Stimulated activated CD8-positive, alpha-beta memory T cell treated with anti-CD3 and anti-CD28 coated beads, Interleukin-15, amount 100 ng/mL, for 24 hours (primary cell): ENCODE measurements at regions not wholly inside any gene's neighbourhood (a gene's known extent, or its start where the extent isn't known, plus 50 kb on each side); places are given as distances from the start of the nearest gene placed in this dataset.

Experiments
- DNase-seq: peaks from one replicate; pipeline ENCODE4 v3.0.0-alpha.2; 2020; ENCODE audit warnings: low read depth

DNA sequence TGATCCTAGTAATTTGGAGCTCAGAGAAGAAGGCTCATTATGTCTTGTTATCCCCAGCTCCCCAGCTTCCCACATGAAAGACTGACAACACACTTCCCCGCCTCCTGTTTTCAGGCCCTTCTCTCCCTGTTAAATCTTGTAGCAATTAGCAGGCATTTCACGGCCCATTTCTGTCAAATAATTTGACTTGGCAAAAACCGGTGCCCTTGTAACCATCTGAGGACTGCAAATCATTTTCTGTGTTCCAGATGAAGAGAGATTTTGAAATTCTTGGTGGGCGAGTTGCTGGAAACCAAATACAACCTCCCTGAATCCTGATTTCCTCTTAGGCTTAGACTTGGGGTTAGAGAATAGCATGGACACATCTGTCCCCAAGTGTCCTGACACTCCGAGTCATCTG is 109.7 kb downstream of the MSX2 start:
- DNase-seq = no peak

DNA sequence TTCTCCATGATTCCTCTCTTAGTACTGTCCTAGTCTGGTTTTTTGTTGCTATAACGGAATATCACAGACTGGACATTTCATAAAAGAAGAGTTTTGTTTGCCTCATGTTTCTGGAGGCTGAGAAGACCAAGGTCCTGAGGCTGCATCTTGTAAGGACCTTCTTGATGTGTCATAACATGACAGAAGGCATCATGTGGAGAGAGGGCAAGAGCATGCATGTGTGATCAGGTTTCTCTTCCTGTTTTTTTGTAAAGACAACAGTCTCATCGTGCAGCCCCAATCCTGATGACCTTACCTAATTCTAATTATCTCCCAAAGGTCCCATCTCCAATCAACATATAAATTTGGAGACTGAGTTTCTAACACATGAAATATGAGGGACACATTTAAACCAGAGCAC is 108.4 kb downstream of the MSX2 start:
- no peak for DNase-seq

- no peak for DNase-seq
Observed at GRCh38 chr5:174832025-174832424, 107.6 kb downstream of the MSX2 start.

DNA sequence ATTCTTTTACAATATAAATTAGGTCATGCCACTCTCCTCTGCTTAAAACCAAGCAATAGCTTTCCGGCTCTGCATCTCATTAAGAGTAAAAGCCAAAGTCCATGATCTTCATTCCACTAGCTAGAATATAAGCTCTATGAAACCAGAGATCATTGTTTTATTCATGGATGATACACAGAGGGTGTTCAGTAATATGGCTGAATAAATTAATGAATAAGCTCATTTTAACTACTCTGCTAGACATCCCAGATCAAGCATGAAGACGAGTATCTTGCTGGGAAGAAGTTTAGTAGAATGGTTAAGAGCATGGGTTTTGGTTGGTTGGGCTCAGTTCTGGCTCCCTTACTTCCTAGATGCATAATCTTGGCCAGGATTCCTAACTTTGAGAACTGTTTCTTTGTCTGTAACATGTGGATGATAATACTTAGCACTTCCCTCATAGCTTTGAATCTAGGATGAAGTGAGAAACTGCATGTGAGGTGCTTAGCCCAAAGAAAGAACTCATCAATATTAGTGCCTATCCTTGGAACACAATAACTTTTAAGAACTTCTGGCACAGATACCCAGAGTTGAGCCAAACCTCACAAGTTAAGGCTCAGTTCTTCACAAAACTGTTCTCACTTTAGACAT is 106.8 kb downstream of the MSX2 start:
- no peak for DNase-seq

DNA sequence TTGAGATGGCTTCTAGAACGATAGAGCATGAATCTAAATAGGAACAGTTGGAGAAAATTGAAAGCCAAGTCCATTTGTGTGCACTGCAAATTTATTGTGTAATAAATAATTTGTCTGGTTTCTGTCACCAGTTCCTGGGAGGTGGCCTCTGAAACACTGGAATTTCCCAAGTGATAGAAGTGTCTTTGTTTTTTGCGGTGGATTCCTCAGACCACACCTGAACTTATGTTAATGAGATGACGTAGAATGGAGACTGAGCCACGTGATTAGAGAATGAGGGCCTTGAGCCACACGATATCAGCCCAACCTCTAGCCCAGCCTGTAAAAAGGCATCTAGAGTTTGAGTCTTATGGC is 105.1 kb downstream of the MSX2 start:
- DNase-seq = no peak

DNA sequence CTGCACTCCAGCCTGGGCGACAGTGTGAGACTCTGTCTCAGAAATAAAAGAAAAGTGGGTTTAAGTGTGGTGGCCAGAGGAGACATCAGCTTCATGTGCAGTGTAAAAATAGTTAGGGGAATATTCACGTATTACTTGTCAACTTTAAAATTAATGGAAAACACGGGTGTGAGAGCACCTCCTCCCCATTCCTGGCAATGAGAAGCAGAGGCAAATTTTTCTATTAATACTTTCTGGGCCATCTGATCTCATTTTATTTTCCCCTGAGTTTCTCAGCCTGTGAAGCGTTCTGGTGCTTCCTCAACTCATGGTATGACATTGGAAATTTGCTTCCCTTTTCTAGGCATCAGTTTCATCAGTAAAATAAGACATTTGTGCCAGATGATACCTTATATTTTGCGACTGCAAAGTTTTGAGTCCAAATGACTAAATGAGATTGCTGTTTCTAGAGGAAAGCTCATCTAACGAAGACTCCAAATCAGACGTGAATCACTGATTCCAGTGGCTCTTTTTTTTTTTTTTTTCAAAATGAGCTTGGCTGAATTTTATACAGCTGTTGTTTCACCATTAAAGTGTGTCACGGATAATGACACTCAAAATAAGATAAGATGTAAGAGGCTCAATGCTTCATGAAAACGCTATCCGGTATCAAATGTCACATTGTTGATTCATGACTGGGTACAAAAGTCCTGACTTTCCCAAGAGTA is 104.6 kb downstream of the MSX2 start:
- no peak for DNase-seq

DNA sequence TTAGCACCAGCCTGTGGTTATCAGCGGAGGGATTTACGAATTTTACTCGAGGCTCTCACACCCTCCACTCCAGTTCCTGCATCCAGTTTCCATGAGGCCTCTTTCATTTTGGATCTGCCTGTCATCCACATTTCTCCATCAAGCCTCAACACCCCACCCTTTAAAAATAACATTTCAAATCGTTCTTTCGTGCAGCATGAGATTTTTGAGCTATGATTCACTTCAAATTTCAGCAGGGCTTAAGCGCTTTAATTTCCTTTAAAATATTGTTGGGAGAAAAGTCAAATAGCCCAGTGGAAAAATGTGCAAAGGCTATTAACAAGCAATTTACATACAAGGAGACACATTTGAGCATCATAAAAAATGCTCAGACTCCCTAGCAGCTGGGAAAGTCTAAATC is 103.2 kb downstream of the MSX2 start:
- no peak for DNase-seq

DNA sequence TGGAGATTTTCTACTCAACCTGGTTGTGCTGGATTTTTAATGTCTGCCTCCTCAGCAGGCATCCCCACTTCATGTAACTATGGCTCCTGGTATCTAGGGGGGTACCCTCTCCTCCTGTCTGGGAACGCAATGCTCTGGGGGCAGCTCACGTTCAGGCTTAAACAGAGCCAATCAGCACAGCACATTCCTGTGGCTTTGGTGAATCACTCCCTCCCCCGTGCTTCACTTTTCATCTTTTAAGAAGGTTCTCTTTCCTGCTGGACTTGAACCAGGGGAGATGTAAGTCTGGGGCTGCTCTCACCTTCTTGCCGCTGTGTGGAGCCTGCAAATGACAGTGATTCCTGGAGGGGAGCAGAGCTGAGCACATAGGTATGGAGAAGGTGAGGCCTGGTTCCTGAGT is 101.2 kb downstream of the MSX2 start:
- DNase-seq = no peak

DNA sequence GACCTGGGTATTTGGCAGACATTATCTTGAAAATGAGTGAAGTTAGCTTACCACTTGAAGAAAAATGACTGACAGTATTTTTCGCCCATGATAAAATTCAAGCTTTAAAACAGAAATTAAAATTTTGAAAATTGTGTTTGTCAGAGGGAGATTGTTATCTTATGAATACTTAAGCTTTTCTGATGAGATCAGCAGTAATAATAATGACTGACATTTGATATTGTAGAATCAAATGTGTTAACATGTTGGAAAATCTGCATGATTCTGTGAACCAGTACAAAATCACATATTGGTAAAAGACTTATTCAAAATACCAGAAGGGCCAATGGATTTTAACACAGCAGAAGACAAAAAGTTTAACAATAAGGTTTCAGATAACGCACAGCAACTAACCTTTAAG is 94.0 kb downstream of the MSX2 start:
- no peak for DNase-seq

- no peak for DNase-seq
Observed at GRCh38 chr5:174817610-174818009, 93.2 kb downstream of the MSX2 start.

DNA sequence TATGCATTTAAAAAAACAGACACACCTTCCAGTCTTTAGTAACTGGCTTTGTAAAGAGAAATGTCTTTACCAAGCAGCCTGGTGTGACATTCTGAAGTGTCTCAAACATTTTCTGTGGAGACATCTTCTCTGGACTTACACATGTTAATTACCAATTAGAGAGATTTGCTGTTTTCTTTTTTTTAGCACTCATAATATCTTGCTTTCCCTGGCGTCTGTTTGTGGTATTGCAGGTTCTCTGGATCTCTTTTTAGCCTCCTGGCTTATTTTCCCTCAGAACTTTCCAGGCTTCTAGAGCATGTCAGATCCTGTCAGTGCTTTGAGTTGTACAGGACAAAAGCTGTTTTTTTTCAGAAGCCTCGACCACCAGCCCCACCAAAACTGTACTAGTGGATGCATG is 92.5 kb downstream of the MSX2 start:
- no peak for DNase-seq

GRCh38 chr5:174811438-174811837 is 87.1 kb downstream of the MSX2 start:
- DNase-seq = no peak

DNA sequence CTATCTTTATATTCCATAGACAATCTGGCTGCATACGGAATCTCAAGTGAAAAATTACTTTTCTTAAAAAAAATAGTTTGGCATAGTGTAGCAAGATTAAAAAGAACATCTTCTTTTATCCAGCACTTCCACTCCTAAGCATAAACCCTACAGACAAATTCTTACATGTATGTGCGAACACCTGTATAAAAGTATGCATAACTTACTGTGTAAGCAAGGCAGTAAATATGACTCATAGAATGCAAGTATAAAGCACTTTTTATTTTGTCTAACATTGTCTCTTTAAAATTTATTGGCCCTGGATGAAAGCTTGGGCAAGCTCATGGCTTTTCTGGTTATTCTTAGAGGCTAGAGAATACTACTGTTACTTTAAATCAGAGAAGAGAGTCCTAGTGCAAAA is 86.4 kb downstream of the MSX2 start:
- DNase-seq = no peak

DNA sequence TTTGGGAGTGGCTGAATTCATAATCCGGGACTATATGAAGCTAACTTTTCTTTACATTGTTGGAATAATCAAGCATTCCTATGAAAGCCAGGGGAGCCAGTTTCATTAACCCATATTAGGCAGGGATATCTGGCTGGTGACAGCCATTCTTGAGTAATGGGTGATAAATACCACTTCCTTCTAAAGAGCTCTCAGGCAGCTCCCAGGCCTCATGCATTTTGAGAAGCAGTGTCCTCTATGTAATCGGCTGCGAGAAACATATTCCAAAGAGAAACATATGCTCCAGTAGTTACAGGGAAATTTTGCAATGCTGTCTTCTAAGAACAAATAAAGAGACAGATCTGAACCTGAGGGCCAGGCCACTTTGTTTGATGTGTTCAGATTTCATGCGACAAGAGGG is 83.1 kb downstream of the MSX2 start:
- no peak for DNase-seq

GRCh38 chr5:174806729-174807128 is 82.3 kb downstream of the MSX2 start:
- no peak for DNase-seq

DNA sequence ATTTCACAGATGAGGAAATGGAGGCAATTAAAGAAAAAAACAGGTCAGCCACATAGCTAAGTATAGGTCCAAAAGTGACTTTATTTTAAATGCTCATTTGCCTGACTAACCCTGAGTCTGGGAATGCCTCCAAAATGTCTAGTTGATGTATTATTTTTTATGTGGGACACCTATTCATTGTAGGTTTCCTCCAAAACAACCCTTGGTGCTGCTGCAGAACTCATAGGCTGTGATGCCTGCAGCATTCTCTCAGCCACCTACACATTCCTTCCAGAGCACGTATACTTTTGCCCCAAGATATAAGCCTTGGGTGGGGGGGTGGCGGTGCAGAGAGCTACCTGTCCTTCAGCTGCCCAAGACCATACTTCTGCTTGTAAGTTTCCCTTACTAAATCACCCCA is 77.4 kb downstream of the MSX2 start:
- no peak for DNase-seq

DNA sequence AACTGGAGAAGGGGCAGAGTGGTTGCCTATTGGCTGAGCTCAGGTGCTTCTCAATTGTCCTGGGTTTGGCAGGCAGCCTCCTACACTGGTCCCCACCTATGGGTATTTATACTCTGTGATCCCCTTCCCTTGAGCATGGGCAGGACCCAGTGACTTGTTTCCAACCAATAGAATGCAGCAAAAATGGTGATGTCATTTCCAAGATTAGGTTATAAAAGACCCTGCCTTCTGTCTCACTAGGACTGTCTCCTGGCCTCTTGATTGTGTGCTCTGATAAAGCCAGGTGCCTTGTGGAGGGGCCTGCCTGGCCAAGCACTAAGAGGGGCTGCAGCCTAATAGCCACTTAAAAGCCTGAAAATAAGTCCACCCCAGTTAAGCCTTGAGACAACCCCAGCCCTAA is 76.1 kb downstream of the MSX2 start:
- no peak for DNase-seq

GRCh38 chr5:174799121-174799520 is 74.7 kb downstream of the MSX2 start:
- no peak for DNase-seq

- no peak for DNase-seq
Observed at GRCh38 chr5:174798551-174798951, 74.2 kb downstream of the MSX2 start.

DNA sequence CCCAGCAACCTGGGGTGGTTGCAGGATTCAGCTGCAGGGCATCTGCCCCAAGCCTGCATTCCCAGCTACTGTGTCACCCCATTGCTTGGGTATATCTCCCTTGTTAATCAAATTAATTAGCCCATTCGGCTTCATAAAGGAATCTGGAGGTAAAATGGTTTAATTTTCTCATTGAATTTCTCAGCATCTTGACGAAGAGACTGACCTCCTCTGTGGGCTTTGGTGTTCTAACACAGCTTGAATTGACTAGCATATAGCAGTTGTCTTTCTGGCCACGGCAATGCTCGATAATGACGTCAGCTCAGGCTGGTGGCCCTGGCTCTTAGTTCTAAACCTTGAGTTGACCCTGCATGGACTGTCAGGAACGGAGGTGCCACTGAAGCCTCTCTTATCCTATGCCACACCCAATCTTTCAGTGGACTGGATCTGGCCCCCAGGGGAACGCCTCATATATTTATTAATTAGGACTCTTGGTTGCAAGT is 72.4 kb downstream of the MSX2 start:
- no peak for DNase-seq

DNA sequence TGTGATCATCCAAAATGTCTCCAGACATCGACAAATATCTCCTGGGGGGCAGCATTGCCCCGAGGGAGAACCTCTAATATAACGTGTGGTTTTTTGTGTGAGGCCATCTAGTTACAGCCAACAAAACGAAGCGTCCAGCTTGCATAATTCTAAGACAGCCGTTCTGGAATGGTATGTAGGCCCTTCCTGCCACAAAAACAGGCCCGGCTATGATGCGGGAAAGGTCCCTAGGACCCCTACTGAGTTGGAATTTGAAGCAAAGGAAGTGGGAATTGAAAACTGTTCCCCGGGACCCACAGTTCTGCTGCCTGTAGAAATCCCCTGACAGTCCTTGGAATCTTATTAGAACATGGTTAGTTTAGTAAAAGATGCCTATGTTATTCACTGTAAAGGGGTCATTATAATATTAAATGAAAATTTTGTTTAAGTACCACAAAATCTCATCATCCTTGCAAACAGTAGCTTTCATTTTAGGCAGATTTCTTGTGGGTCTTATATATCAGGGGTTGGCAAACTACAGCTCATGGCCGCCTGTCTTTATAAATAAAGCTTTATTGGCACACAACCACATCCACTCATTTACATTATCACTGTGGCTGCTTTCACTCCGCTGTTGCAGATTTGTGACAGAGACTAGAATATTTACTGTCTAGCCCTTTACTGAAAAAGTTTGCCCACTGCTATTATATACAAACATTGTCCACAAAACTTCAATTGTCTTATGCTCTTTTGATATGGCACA is 70.7 kb downstream of the MSX2 start:
- DNase-seq = no peak

DNA sequence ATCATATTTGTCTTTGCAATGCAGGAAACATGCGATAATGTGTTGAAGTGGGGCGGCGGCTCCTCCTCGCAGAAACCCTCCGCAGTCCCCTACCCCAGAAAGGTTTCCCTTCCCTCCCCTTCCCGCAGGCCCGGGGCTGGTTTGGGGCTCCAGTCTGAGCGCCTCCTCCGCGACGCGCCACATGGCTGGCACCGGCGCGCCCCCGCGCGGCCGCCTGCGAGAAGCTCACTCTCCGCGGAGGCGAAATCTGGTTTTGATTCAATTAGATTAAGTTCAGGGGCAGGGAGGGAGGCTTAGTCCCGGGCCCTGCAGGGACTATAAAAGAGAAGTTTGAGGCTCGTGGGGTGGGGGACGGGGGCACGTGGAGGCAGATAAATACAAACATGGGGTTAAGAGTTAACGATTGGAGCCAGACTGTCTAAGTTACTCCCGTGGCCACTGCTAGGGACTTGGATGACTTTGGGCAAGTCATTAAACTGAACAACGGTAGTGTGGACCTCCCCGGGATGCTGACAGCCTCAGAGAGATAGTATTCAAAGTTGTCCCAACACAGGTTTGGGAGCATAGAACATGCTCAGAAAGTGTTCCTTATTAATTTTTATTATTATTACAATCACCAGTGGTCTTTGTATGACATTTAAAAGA is 69.4 kb downstream of the MSX2 start:
- DNase-seq = peak; percentile 18

GRCh38 chr5:174793076-174793475 is 68.7 kb downstream of the MSX2 start:
- no peak for DNase-seq
